ENCODE measurements at regions not wholly inside any gene's neighbourhood (a gene's known extent, or its start where the extent isn't known, plus 50 kb on each side); places are given as distances from the start of the nearest gene placed in this dataset.

GRCh38 chr1:112805155-112805853 is 90.2 kb upstream of the PPM1J start:
- ChIA-PET POLR2A (no interaction called here), CTCF (ENCODE audit: unreplicated experiment) (no interaction called here)
- intact Hi-C loops (cut with micrococcal nuclease; ENCODE audit: unreplicated experiment) = loop anchor here (2.0 to 10.0 kb wide), 2 partner anchors 415 to 869 kb away; no protein-coding TSS in a partner anchor
- DNase-seq (ENCODE audit: low spot score) = no peak
- no peaks in the 10 kb centered on the region for H3K36me3 ChIP-seq (ENCODE audit: insufficient read depth, low read length)
- no peaks in the 10 kb centered on the region for H3K9me2 ChIP-seq (ENCODE audit: insufficient read depth, low read length)
- no peaks in the 10 kb centered on the region for H3K79me2 ChIP-seq (ENCODE audit: insufficient read depth, low read depth, low read length)
- H3K27ac ChIP-seq (ENCODE audit: low read depth, low read length, poor library complexity, severe bottlenecking) = no peak overlapping the region
- H3K4me1 ChIP-seq (ENCODE audit: insufficient read depth, low read length, poor library complexity, severe bottlenecking) = no peaks in the 10 kb centered on the region
- no peak overlapping the region for H3K4me3 ChIP-seq (ENCODE audit: low read depth, low read length, poor library complexity, severe bottlenecking)
- no peak overlapping the region for H2AFZ ChIP-seq (ENCODE audit: low read length)
- no peaks in the 10 kb centered on the region for H4K20me1 ChIP-seq (ENCODE audit: insufficient read depth, low read length)
- H3K4me2 ChIP-seq (ENCODE audit: low read length) = no peak overlapping the region
- TF ChIP-seq EZH2phosphoT487 (IDR thresholded peaks at IDR 0.05; ENCODE audit: borderline replicate concordance, low read depth, low read length) (no peak), CTCF (conservative IDR thresholded peaks at IDR 0.05; ENCODE audit: low read length) (no peak)
- no TSS peak for BruUV-seq (replicated peaks)
- no peaks in the 10 kb centered on the region for H3K9me3 ChIP-seq (ENCODE audit: low read length)

GRCh38 chr1:112803906-112804762 is 89.0 kb upstream of the PPM1J start:
- no peaks in the 10 kb centered on the region for H3K4me1 ChIP-seq (ENCODE audit: insufficient read depth, low read length, poor library complexity, severe bottlenecking)
- TF ChIP-seq CTCF (conservative IDR thresholded peaks at IDR 0.05; ENCODE audit: low read length) = peak; percentile 82
- no peak for TF ChIP-seq EZH2phosphoT487 (IDR thresholded peaks at IDR 0.05; ENCODE audit: borderline replicate concordance, low read depth, low read length)
- no peak overlapping the region for H2AFZ ChIP-seq (ENCODE audit: low read length)
- intact Hi-C loops (cut with micrococcal nuclease; ENCODE audit: unreplicated experiment) = loop anchor here (1.0 to 10.0 kb wide), 3 partner anchors 88 to 871 kb away; no protein-coding TSS in a partner anchor
- BruUV-seq (replicated peaks) = no TSS peak
- no peak overlapping the region for H3K4me2 ChIP-seq (ENCODE audit: low read length)
- no peak overlapping the region for H3K27ac ChIP-seq (ENCODE audit: low read depth, low read length, poor library complexity, severe bottlenecking)
- H3K36me3 ChIP-seq (ENCODE audit: insufficient read depth, low read length) = no peaks in the 10 kb centered on the region
- H3K9me2 ChIP-seq (ENCODE audit: insufficient read depth, low read length) = no peaks in the 10 kb centered on the region
- DNase-seq (ENCODE audit: low spot score) = peak; percentile 63
- POLR2A ChIA-PET = interaction anchor here (0.6 to 2.0 kb wide), 4 partner anchors 50 to 778 kb away, joined by 3 to 6 read pairs (median 4); no protein-coding TSS in a partner anchor
- H3K4me3 ChIP-seq (ENCODE audit: low read depth, low read length, poor library complexity, severe bottlenecking) = no peak overlapping the region
- H4K20me1 ChIP-seq (ENCODE audit: insufficient read depth, low read length) = no peaks in the 10 kb centered on the region
- no peaks in the 10 kb centered on the region for H3K79me2 ChIP-seq (ENCODE audit: insufficient read depth, low read depth, low read length)
- CTCF ChIA-PET (ENCODE audit: unreplicated experiment) = interaction anchor here (0.8 to 1.2 kb wide), 2 partner anchors 36 to 81 kb away, joined by 3 read pairs; no protein-coding TSS in a partner anchor
- no peaks in the 10 kb centered on the region for H3K9me3 ChIP-seq (ENCODE audit: low read length)
